ENCODE measurements at regions not wholly inside any gene's neighbourhood (a gene's known extent, or its start where the extent isn't known, plus 50 kb on each side); places are given as distances from the start of the nearest gene placed in this dataset.

DNA sequence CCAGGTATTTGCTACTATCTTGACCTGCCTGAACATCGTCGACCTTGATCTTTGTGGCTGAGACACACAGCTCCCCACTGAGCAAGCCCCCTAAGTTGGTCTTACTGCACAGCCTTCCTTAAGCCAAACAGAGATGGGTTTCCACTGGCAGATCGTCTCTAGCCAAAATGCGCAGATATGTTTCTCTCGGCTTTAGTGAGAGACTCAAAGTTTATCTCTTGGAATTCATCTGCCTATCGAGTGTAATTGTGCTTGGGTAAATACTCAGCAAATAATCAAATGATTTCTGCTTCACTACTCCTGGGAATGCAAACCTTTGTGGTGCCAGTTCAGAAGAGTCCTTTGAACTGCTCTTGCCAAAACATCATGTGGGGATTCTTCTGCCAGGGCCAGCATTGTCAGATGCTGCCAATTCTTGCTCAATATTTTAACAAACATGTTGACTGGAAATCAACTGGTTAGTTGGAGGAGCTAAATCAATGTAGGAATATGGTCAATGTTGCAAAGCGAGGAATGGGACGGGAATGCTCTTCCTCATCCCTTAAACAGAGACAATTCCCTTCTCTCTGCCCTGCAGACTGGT, 141.2 kb upstream of the SLC28A3 start:
- H3K4me3 ChIP-seq (ENCODE audit: control insufficient read depth, low read depth, low read length) = no peak overlapping the region
- no peak for DNase-seq (ENCODE audit: low read depth)
- TF ChIP-seq, protein P1, sequence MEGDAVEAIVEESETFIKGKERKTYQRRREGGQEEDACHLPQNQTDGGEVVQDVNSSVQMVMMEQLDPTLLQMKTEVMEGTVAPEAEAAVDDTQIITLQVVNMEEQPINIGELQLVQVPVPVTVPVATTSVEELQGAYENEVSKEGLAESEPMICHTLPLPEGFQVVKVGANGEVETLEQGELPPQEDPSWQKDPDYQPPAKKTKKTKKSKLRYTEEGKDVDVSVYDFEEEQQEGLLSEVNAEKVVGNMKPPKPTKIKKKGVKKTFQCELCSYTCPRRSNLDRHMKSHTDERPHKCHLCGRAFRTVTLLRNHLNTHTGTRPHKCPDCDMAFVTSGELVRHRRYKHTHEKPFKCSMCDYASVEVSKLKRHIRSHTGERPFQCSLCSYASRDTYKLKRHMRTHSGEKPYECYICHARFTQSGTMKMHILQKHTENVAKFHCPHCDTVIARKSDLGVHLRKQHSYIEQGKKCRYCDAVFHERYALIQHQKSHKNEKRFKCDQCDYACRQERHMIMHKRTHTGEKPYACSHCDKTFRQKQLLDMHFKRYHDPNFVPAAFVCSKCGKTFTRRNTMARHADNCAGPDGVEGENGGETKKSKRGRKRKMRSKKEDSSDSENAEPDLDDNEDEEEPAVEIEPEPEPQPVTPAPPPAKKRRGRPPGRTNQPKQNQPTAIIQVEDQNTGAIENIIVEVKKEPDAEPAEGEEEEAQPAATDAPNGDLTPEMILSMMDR (IDR thresholded peaks at IDR 0.05; ENCODE audit: control insufficient read depth, insufficient read depth, low read depth, low read length, missing control alignments) = no peak

DNA sequence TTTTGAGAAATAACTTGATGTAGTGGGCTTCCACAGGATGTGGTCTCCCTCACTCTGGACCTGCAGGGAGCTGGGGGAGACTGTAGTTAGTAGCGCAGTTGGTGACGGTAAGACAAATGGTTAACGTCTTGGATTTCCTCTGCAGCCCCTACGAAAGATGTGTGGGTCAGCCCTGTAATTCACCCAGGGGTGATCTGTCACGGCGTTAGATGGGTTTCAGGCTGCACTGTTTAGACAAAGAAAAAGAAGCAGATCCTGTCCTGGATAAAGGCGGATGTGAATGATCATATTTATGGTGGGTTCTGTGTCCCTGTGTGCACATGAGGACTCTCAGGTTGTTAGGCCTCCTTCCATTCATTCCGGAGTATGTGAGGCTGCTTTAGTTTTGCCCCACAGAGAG, 142.0 kb upstream of the SLC28A3 start:
- H3K4me3 ChIP-seq (ENCODE audit: control insufficient read depth, low read depth, low read length) = no peak overlapping the region
- DNase-seq (ENCODE audit: low read depth) = no peak
- TF ChIP-seq, protein P1 (IDR thresholded peaks at IDR 0.05; ENCODE audit: control insufficient read depth, insufficient read depth, low read depth, low read length, missing control alignments) = no peak

GRCh38 chr9:84484172-84484571, 143.6 kb upstream of the SLC28A3 start:
- TF ChIP-seq, protein P1 (IDR thresholded peaks at IDR 0.05; ENCODE audit: control insufficient read depth, insufficient read depth, low read depth, low read length, missing control alignments) = no peak
- DNase-seq (ENCODE audit: low read depth) = no peak
- H3K4me3 ChIP-seq (ENCODE audit: control insufficient read depth, low read depth, low read length) = no peak overlapping the region

DNA sequence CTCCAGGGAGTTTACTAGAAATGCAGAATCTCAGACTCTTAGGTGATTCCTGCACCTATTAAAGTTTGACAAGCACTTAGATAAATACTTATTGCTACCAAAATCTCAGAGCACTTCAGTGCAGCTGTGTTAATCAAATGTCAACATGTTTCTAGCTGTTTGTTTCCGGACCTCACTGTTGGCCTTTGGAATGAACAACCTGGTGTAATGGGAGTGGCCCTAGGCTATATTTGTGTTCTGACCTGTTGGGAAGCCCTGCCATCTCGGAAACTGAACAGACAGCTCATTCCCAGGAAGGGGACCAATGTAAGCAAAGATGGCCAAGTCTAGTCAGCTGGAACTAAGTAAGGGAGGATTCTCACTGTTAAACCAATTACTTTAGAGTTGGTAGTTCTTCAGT, 145.0 kb upstream of the SLC28A3 start:
- no peak overlapping the region for H3K4me3 ChIP-seq (ENCODE audit: control insufficient read depth, low read depth, low read length)
- TF ChIP-seq, protein P1 (IDR thresholded peaks at IDR 0.05; ENCODE audit: control insufficient read depth, insufficient read depth, low read depth, low read length, missing control alignments) = no peak
- no peak for DNase-seq (ENCODE audit: low read depth)

- H3K4me3 ChIP-seq (ENCODE audit: control insufficient read depth, low read depth, low read length) = no peak overlapping the region
- TF ChIP-seq, protein P1 (IDR thresholded peaks at IDR 0.05; ENCODE audit: control insufficient read depth, insufficient read depth, low read depth, low read length, missing control alignments) = no peak
- no peak for DNase-seq (ENCODE audit: low read depth)
These were observed 146.1 kb upstream of the SLC28A3 start for GRCh38 chr9:84486663-84487062.

DNA sequence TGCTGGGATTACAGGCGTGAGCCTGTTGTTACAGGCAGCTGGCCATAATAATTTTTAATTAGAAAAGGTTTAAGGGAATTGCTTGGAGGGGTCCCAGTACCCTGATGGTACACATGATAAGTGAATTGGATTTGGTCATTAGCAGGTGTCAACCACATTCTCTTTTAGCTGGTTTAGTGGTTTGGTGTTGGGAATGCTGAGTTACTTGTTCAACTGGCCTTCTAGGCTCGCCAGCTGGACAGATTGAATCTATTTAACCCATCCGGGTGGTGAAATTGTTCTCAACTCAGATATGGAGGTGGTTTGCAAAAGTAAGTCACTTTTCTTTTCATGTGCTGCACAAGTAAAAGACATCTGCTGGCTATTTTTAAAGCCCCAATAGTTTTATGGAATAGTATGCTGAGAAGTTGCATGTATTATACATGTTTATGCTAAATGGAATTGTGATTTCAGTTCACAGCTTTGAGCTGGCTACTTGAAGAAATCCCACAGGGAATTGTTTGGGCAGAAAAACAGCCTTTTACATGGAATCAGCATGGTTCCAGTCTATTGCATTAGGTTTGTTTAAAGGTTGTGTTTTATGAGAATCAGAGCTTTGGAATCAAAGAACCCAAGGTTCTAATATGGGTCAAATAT, 149.8 kb upstream of the SLC28A3 start:
- H3K4me3 ChIP-seq (ENCODE audit: control insufficient read depth, low read depth, low read length) = no peak overlapping the region
- DNase-seq (ENCODE audit: low read depth) = no peak
- TF ChIP-seq, protein P1 (IDR thresholded peaks at IDR 0.05; ENCODE audit: control insufficient read depth, insufficient read depth, low read depth, low read length, missing control alignments) = no peak

Measured in AG09309 (cell line).